NCI-H1105 treated with DMSO at 0.1 percent for 48 hours (cell line): ENCODE measurements at regions not wholly inside any gene's neighbourhood (a gene's known extent, or its start where the extent isn't known, plus 50 kb on each side); places are given as distances from the start of the nearest gene placed in this dataset.

Source experiments
- DNase-seq: peaks from one replicate; lab custom pipeline; 2025; lab: John Stamatoyannopoulos, UW

- no peak for DNase-seq
These were observed 201.7 kb upstream of the PSMD7 start for GRCh38 chr16:74094962-74095361.

GRCh38 chr16:74094514-74094913 lies 202.1 kb upstream of the PSMD7 start:
- no peak for DNase-seq

- DNase-seq = no peak
These were observed 204.3 kb upstream of the PSMD7 start for GRCh38 chr16:74092336-74092735.

GRCh38 chr16:74090871-74091270 lies 205.7 kb upstream of the PSMD7 start:
- DNase-seq = no peak

GRCh38 chr16:74083541-74083940 lies 213.1 kb upstream of the PSMD7 start:
- DNase-seq = no peak

GRCh38 chr16:74080311-74080710 lies 216.3 kb upstream of the PSMD7 start:
- no peak for DNase-seq

- DNase-seq = no peak
These were observed 217.4 kb upstream of the PSMD7 start for GRCh38 chr16:74079232-74079586.

GRCh38 chr16:74078511-74079231 lies 217.9 kb upstream of the PSMD7 start:
- no peak for DNase-seq

GRCh38 chr16:74076568-74076967 lies 220.0 kb upstream of the PSMD7 start:
- DNase-seq = no peak

GRCh38 chr16:74075393-74075792 lies 221.2 kb upstream of the PSMD7 start:
- no peak for DNase-seq

- no peak for DNase-seq
These were observed 223.2 kb upstream of the PSMD7 start for GRCh38 chr16:74073456-74073855.

GRCh38 chr16:74071996-74072535 lies 224.5 kb upstream of the PSMD7 start:
- no peak for DNase-seq

- no peak for DNase-seq
These were observed 226.4 kb upstream of the PSMD7 start for GRCh38 chr16:74070237-74070636.

- DNase-seq = no peak
These were observed 232.4 kb upstream of the PSMD7 start for GRCh38 chr16:74064120-74064735.

- no peak for DNase-seq
These were observed 242.8 kb upstream of the PSMD7 start for GRCh38 chr16:74053826-74054225.

- DNase-seq = no peak
These were observed 243.3 kb upstream of the PSMD7 start for GRCh38 chr16:74053312-74053711.

GRCh38 chr16:74052016-74052415 lies 244.6 kb upstream of the PSMD7 start:
- no peak for DNase-seq

GRCh38 chr16:74049027-74049426 lies 247.6 kb upstream of the PSMD7 start:
- no peak for DNase-seq

- DNase-seq = no peak
These were observed 250.1 kb upstream of the PSMD7 start for GRCh38 chr16:74046524-74046923.

- no peak for DNase-seq
These were observed 251.1 kb upstream of the PSMD7 start for GRCh38 chr16:74045513-74045912.

- DNase-seq = peak; percentile 18
These were observed 260.8 kb upstream of the PSMD7 start for GRCh38 chr16:74035816-74036215.

- DNase-seq = peak; percentile 23
These were observed 261.8 kb upstream of the PSMD7 start for GRCh38 chr16:74034862-74035261.

GRCh38 chr16:74034200-74034599 lies 262.4 kb upstream of the PSMD7 start:
- no peak for DNase-seq
